GM12878 (cell line): ENCODE measurements at regions not wholly inside any gene's neighbourhood (a gene's known extent, or its start where the extent isn't known, plus 50 kb on each side); places are given as distances from the start of the nearest gene placed in this dataset.

Experiments used
- CREB1 ChIP-seq: IDR thresholded peaks from 2 replicates; pipeline ENCODE4 v1.6.1; 2012; ENCODE audit warnings: low read depth, mild to moderate bottlenecking, inconsistent platforms
- GABPA ChIP-seq: IDR thresholded peaks from 2 replicates; pipeline ENCODE4 v1.6.1; 2014; ENCODE audit warnings: antibody characterized with exemption, low read depth, mild to moderate bottlenecking, inconsistent platforms
- RAD21 ChIP-seq: IDR thresholded peaks from 2 replicates; pipeline ENCODE4 v1.6.1; 2011; ENCODE audit warnings: mild to moderate bottlenecking, low read depth, low read length, moderate library complexity; ENCODE audit not compliant: insufficient read depth
- TARDBP ChIP-seq: IDR thresholded peaks from 2 replicates; pipeline ENCODE4 v1.6.1; 2016; ENCODE audit warnings: borderline replicate concordance
- YY1 ChIP-seq: IDR thresholded peaks from 2 replicates; pipeline ENCODE4 v1.6.1; 2011; ENCODE audit warnings: low read depth, mild to moderate bottlenecking, low read length
- TF ChIP-seq, protein P1 (sequence below): IDR thresholded peaks from 2 replicates; pipeline ENCODE4 v1.6.1; 2011; ENCODE audit warnings: low read depth, mild to moderate bottlenecking, low read length, moderate library complexity, borderline replicate concordance; ENCODE audit errors: extremely low read depth
- TF ChIP-seq, protein P2 (sequence below), 3 experiments: IDR thresholded peaks in 2 of 3; conservative IDR thresholded peaks in 1 of 3; 2 replicates each; pipeline ENCODE4 v1.5.1; 2011; ENCODE audit warnings: low read depth in 3 of 3, low read length in 3 of 3, mild to moderate bottlenecking in 3 of 3, control low read depth in 2 of 3, moderate library complexity in 2 of 3, inconsistent platforms in 1 of 3, mixed read lengths in 1 of 3; ENCODE audit not compliant: control insufficient read depth in 2 of 3, insufficient read depth in 1 of 3; ENCODE audit errors: extremely low read depth in 1 of 3

DNA sequence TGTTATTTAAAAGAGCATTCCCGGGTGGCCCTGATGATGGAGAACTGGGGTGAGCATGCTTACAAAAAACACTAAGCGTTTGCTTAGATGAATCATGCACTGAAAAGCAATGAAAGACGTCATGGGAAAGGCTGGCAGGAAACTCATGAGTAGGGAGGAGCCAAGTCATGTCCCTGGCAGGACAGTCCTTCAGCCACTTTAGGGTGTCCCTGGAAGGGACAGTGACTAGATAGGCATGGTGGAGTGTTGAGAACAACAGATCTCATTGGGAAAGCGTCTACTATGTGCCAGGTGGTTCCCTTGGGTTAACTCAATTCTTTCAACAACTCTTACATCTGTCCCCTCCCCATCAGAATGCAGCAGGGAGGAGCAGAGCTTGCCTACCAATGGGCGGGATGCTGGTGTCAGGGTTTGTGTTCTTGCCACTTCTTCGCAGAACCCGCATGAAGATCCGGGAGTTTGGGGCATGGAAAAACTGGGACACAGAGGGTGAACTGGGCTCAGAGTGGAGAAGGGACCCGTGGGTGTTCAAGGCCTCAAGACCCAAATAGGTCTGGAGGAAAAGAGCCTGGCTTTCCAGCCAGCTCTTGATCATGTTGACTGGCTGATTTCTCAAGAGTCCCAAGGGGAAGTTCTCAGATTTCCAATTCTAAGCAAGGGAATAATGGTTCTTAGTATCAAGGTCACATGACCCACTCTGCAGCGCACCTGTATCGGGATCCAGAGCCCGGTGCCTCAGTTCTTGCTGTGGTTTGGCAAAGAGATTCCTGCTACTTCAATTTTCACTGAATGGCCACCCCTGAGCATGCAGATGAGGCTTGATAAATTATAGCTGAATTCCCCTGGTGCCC is 653.9 kb upstream of the TBX3 start:
- TF ChIP-seq RAD21, result no peak
- TF ChIP-seq CREB1, result no peak
- TF ChIP-seq, protein P1, sequence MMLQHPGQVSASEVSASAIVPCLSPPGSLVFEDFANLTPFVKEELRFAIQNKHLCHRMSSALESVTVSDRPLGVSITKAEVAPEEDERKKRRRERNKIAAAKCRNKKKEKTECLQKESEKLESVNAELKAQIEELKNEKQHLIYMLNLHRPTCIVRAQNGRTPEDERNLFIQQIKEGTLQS, result no peak
- no peak for TF ChIP-seq GABPA
- TF ChIP-seq TARDBP, result no peak
- TF ChIP-seq, protein P2, sequence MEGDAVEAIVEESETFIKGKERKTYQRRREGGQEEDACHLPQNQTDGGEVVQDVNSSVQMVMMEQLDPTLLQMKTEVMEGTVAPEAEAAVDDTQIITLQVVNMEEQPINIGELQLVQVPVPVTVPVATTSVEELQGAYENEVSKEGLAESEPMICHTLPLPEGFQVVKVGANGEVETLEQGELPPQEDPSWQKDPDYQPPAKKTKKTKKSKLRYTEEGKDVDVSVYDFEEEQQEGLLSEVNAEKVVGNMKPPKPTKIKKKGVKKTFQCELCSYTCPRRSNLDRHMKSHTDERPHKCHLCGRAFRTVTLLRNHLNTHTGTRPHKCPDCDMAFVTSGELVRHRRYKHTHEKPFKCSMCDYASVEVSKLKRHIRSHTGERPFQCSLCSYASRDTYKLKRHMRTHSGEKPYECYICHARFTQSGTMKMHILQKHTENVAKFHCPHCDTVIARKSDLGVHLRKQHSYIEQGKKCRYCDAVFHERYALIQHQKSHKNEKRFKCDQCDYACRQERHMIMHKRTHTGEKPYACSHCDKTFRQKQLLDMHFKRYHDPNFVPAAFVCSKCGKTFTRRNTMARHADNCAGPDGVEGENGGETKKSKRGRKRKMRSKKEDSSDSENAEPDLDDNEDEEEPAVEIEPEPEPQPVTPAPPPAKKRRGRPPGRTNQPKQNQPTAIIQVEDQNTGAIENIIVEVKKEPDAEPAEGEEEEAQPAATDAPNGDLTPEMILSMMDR (IDR thresholded peaks at IDR 0.05 in 2 of 3, conservative IDR thresholded peaks at IDR 0.05 in 1 of 3; ENCODE audit: control insufficient read depth in 2 of 3, extremely low read depth in 1 of 3, insufficient read depth in 1 of 3, low read depth in 3 of 3, low read length in 3 of 3), result no peak
- TF ChIP-seq YY1, result no peak
